ENCODE measurements at regions not wholly inside any gene's neighbourhood (a gene's known extent, or its start where the extent isn't known, plus 50 kb on each side); places are given as distances from the start of the nearest gene placed in this dataset.

DNA sequence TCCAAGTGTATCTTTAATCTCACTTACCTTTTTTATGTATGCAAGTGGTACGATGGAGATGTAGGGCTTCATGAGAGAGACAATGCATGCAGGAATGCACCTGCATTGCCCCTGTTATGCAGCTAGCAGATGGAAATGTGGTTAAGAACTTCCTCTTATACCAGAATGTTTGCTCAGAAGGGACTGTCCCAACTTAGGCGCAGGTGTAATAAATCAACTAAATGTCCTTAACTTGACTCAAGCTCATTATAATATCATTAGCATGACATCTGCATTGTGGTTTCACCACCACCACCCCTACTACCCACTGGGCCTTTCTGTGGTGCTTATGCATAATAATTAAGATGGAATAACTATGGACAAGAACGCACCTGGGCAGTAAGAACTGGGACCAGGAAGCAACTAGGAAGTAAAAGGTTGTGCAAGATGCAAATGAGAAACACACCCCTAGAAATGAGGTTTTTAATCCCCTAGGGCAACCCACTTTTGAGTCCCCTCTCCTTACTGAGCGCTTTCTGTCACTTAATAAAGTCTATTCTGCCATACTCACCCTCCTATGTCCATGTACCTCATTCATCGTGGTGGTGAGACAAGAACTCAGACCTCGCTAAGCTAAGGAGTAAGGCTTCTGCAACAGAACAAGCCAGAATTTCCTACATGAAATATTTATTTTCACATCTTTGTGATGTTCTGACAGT, 1103.3 kb upstream of the B3GALT2 start:
- TF ChIP-seq, protein P1, sequence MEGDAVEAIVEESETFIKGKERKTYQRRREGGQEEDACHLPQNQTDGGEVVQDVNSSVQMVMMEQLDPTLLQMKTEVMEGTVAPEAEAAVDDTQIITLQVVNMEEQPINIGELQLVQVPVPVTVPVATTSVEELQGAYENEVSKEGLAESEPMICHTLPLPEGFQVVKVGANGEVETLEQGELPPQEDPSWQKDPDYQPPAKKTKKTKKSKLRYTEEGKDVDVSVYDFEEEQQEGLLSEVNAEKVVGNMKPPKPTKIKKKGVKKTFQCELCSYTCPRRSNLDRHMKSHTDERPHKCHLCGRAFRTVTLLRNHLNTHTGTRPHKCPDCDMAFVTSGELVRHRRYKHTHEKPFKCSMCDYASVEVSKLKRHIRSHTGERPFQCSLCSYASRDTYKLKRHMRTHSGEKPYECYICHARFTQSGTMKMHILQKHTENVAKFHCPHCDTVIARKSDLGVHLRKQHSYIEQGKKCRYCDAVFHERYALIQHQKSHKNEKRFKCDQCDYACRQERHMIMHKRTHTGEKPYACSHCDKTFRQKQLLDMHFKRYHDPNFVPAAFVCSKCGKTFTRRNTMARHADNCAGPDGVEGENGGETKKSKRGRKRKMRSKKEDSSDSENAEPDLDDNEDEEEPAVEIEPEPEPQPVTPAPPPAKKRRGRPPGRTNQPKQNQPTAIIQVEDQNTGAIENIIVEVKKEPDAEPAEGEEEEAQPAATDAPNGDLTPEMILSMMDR (IDR thresholded peaks at IDR 0.05; ENCODE audit: poor library complexity) = no peak
- TF ChIP-seq EZH2 (IDR thresholded peaks at IDR 0.05; ENCODE audit: borderline replicate concordance) = no peak
- no peak for TF ChIP-seq EZH2phosphoT487 (IDR thresholded peaks at IDR 0.05; ENCODE audit: low read depth, severe bottlenecking, unreplicated experiment)
